ENCODE measurements at regions not wholly inside any gene's neighbourhood (a gene's known extent, or its start where the extent isn't known, plus 50 kb on each side); places are given as distances from the start of the nearest gene placed in this dataset.

- no peak for TF ChIP-seq ZFP1 (CRISPR knock-in tag; IDR thresholded peaks at IDR 0.05)
- TF ChIP-seq ETV5 (CRISPR knock-in tag; IDR thresholded peaks at IDR 0.05; ENCODE audit: borderline replicate concordance), result no peak
- no peak for TF ChIP-seq MAFK (conservative IDR thresholded peaks at IDR 0.05 in 1 of 2, IDR thresholded peaks at IDR 0.05 in 1 of 2; ENCODE audit: low read length in 2 of 2)
- TF ChIP-seq ZNF749 (CRISPR knock-in tag; IDR thresholded peaks at IDR 0.05; ENCODE audit: borderline replicate concordance), result no peak
- no peak for TF ChIP-seq BRD4 (CRISPR knock-in tag; IDR thresholded peaks at IDR 0.05)
- TF ChIP-seq SUZ12 (IDR thresholded peaks at IDR 0.05; ENCODE audit: low read depth, low read length), result no peak
- no peak for TF ChIP-seq KAT7 (CRISPR knock-in tag; IDR thresholded peaks at IDR 0.05; ENCODE audit: borderline replicate concordance)
- TF ChIP-seq POLR2A (IDR thresholded peaks at IDR 0.05; ENCODE audit: insufficient read depth in 1 of 2, low read depth in 2 of 2, low read length in 2 of 2), result no peak
- TF ChIP-seq RBM39 (IDR thresholded peaks at IDR 0.05; ENCODE audit: low read depth, low read length, poor library complexity, severe bottlenecking), result no peak
- no peak for TF ChIP-seq BCLAF1 (IDR thresholded peaks at IDR 0.05)
- no peak for TF ChIP-seq POLR2AphosphoS5 (IDR thresholded peaks at IDR 0.05; ENCODE audit: low read depth, low read length)
- TF ChIP-seq TMF1 (CRISPR knock-in tag; IDR thresholded peaks at IDR 0.05; ENCODE audit: low read depth), result no peak
These were observed 463.6 kb downstream of the HACE1 start for GRCh38 chr6:104396077-104396476.

All from HepG2 (cell line).